CD4-positive, alpha-beta T cell (primary cell): ENCODE measurements at regions not wholly inside any gene's neighbourhood (a gene's known extent, or its start where the extent isn't known, plus 50 kb on each side); places are given as distances from the start of the nearest gene placed in this dataset.

Experiments
- ATAC-seq: fragments of 200-7000 bp; cut with Tn5 transposase; one replicate; pipeline ENCODE4 v1.10.0; 2022; ENCODE audit warnings: mild to moderate bottlenecking; ENCODE audit not compliant: poor library complexity
- CTCF ChIA-PET: fragments of 350-600 bp; sonication (Branson Sonifier 250); formaldehyde crosslinking; loops from one replicate; lab custom pipeline; 2021; ENCODE audit warnings: antibody characterized with exemption, inconsistent platforms; lab: Charles Lee
- POLR2A ChIA-PET: fragments of 350-600 bp; sonication (Branson Sonifier 250); formaldehyde crosslinking; loops from one replicate; lab custom pipeline; 2021; ENCODE audit warnings: antibody characterized with exemption, inconsistent platforms; lab: Charles Lee
- DNase-seq, 14 experiments: peaks; one replicate each; pipeline ENCODE4 v3.0.0-alpha.2; 2013 to 2020; ENCODE audit warnings: mixed read lengths in 2 of 14
- H3K27ac ChIP-seq, 2 donors: one replicate each; pipeline versions ENCODE4 v1.5.1 to v1.7.0; 2013; ENCODE audit warnings: low read length in 2 of 2, low read depth in 1 of 2, mild to moderate bottlenecking in 1 of 2
- H3K27me3 ChIP-seq, 2 experiments: 1 replicate in 1 of 2; 2 replicates in 1 of 2; pipeline versions ENCODE4 v1.6.1 to v1.7.0; 2013; ENCODE audit warnings: low read length in 2 of 2, control low read depth in 1 of 2, mild to moderate bottlenecking in 1 of 2, moderate library complexity in 1 of 2; ENCODE audit not compliant: insufficient read depth in 2 of 2, control insufficient read depth in 1 of 2
- H3K36me3 ChIP-seq: one replicate; pipeline ENCODE4 v1.6.1; 2013; ENCODE audit warnings: low read length, control low read depth; ENCODE audit not compliant: insufficient read depth
- H3K4me1 ChIP-seq: one replicate; pipeline ENCODE4 v1.6.1; 2013; ENCODE audit warnings: low read length, control low read depth; ENCODE audit not compliant: insufficient read depth
- H3K4me3 ChIP-seq: one replicate; pipeline ENCODE4 v1.5.1; 2013; ENCODE audit warnings: mild to moderate bottlenecking, low read length, moderate library complexity
- H3K9me3 ChIP-seq, 2 experiments: 1 replicate in 1 of 2; 2 replicates in 1 of 2; pipeline versions ENCODE4 v1.6.1 to v1.7.0; 2013; ENCODE audit warnings: low read length in 2 of 2, mild to moderate bottlenecking in 2 of 2, control low read depth in 1 of 2, moderate library complexity in 1 of 2; ENCODE audit not compliant: control insufficient read depth in 1 of 2, insufficient read depth in 1 of 2
- H3K27ac Mint-ChIP-seq: one replicate; pipeline ENCODE4 v1.8.0; 2020; ENCODE audit warnings: mixed read lengths
- H3K27me3 Mint-ChIP-seq: one replicate; pipeline ENCODE4 v1.8.0; 2021; ENCODE audit warnings: mixed read lengths
- H3K36me3 Mint-ChIP-seq: one replicate; pipeline ENCODE4 v1.8.0; 2021; ENCODE audit warnings: low read depth, mixed read lengths
- H3K4me1 Mint-ChIP-seq: one replicate; pipeline ENCODE4 v1.8.0; 2021; ENCODE audit warnings: low read depth, mixed read lengths
- H3K4me3 Mint-ChIP-seq: one replicate; pipeline ENCODE4 v1.8.0; 2020; ENCODE audit warnings: mild to moderate bottlenecking, mixed read lengths
- H3K9me3 Mint-ChIP-seq: one replicate; pipeline ENCODE4 v1.8.0; 2020; ENCODE audit warnings: mixed read lengths
- intact Hi-C, 2 experiments: fragments of 100-400 bp; cut with DNase I in 1 of 2; cut with micrococcal nuclease in 1 of 2; formaldehyde crosslinking; loops; one replicate each; pipeline versions ENCODE4 v1.15.1 to v1.9.0; 2023 to 2025; cut with DNase I, micrococcal nuclease
- TF ChIP-seq, protein P1 (sequence below): fragments of 200-600 bp; IDR thresholded peaks from one replicate; pipeline ENCODE4 v1.8.0; 2022; ENCODE audit warnings: antibody characterized with exemption, mild to moderate bottlenecking

DNA sequence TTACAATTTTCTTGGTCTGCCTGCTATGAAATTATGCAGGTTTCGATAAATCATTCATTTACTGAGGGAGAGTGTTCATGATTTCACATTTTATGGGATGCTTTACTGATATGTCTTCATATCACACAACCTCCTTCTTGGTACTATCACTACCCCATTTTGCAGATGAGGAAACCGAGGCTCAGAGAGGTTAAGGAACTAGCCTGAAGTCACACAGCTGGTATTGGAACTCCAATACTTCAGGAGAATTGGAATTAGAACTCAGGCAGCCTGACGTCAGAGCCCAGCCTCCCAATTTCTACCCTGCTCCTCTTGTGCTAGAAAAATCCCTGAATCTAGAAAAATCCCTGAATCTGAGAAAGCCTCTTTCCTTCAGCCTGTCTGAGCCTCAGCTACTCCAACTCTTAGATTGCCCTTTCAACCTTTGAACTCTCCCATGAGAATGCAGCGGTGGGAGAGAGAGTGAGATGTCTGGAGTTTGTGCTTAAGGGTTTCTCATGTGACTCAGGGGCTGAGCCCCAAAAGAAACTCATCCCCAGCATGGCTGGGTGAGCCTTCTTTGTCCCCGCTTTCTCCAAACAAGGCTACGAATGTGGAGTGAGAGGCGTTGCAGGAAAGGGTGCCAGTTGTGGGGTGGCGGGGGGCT, 50.8 kb upstream of the IFNLR1 start:
- no peaks in the 10 kb centered on the region for H3K4me1 ChIP-seq
- intact Hi-C loops, result no loop called here
- DNase-seq (no peak), ATAC-seq (no peak)
- Mint-ChIP-seq H3K27ac (no peak overlapping the region), H3K36me3 (no peaks in the 10 kb centered on the region), H3K4me3 (no peak overlapping the region), H3K27me3 (no peaks in the 10 kb centered on the region), H3K4me1 (no peaks in the 10 kb centered on the region), H3K9me3 (no peaks in the 10 kb centered on the region)
- H3K36me3 ChIP-seq, result no peaks in the 10 kb centered on the region
- TF ChIP-seq, protein P1, sequence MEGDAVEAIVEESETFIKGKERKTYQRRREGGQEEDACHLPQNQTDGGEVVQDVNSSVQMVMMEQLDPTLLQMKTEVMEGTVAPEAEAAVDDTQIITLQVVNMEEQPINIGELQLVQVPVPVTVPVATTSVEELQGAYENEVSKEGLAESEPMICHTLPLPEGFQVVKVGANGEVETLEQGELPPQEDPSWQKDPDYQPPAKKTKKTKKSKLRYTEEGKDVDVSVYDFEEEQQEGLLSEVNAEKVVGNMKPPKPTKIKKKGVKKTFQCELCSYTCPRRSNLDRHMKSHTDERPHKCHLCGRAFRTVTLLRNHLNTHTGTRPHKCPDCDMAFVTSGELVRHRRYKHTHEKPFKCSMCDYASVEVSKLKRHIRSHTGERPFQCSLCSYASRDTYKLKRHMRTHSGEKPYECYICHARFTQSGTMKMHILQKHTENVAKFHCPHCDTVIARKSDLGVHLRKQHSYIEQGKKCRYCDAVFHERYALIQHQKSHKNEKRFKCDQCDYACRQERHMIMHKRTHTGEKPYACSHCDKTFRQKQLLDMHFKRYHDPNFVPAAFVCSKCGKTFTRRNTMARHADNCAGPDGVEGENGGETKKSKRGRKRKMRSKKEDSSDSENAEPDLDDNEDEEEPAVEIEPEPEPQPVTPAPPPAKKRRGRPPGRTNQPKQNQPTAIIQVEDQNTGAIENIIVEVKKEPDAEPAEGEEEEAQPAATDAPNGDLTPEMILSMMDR, result no peak
- ChIA-PET CTCF (no interaction called here), POLR2A (no interaction called here)
- no peak overlapping the region for H3K4me3 ChIP-seq
- no peaks in the 10 kb centered on the region for H3K9me3 ChIP-seq
- peaks cover 0 to 4% of the 10 kb centered on the region in 2 experiments for H3K27me3 ChIP-seq
- H3K27ac ChIP-seq, result no peak overlapping the region

DNA sequence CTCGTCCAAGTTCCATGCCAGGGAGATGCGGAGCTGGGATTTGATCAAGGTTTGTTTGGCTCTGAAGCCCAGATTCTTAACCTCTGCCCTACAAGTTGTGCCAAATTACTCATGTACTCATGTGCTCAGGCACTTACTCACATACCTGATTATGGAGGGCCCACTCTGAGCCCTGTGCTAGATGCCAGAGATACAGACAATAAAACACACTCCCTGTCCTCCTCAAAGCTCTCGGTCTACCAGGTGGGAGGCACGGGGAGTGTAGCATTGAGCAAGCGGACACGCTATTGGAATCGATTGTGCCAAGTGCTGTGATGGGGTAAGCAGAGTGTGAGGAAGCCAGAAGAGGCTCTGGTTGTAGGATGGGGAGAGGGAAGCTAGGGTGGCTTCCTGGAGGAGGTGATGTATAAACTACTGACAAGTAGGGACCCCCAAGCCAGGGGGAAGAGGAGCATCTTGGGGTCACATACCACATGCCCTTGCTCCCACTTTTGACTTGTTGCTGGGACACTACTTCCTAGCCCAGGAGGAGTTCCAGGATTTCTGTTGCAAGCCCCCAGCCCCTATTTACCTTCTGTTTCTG, 49.8 kb upstream of the IFNLR1 start:
- peaks cover 0 to 4% of the 10 kb centered on the region in 2 experiments for H3K27me3 ChIP-seq
- TF ChIP-seq, protein P1, result no peak
- no peaks in the 10 kb centered on the region for H3K9me3 ChIP-seq
- H3K4me3 ChIP-seq, result no peak overlapping the region
- Mint-ChIP-seq H3K27me3 (no peaks in the 10 kb centered on the region), H3K4me3 (no peak overlapping the region), H3K9me3 (no peaks in the 10 kb centered on the region), H3K4me1 (no peaks in the 10 kb centered on the region), H3K27ac (no peak overlapping the region), H3K36me3 (no peaks in the 10 kb centered on the region)
- no peaks in the 10 kb centered on the region for H3K36me3 ChIP-seq
- ChIA-PET CTCF (no interaction called here), POLR2A (no interaction called here)
- DNase-seq, result no peak
- H3K4me1 ChIP-seq, result no peaks in the 10 kb centered on the region
- no peak for ATAC-seq
- no peak overlapping the region for H3K27ac ChIP-seq
- intact Hi-C loops, result no loop called here
